Suprapubic skin (tissue), 4 donors: ENCODE measurements at regions not wholly inside any gene's neighbourhood (a gene's known extent, or its start where the extent isn't known, plus 50 kb on each side); places are given as distances from the start of the nearest gene placed in this dataset.

ENCODE experiments used
- DNase-seq, 2 donors: peaks; one replicate each; pipeline ENCODE4 v3.0.0-alpha.2; 2019; ENCODE audit warnings: low spot score in 2 of 2
- H3K27ac ChIP-seq: fragments of 200-600 bp; sonication (generic); one replicate; pipeline ENCODE4 v1.5.1; 2019
- H3K27me3 ChIP-seq: fragments of 200-600 bp; sonication (generic); one replicate; pipeline ENCODE4 v1.5.1; 2019
- H3K36me3 ChIP-seq: fragments of 200-600 bp; sonication (generic); one replicate; pipeline ENCODE4 v1.5.1; 2019
- H3K4me1 ChIP-seq: fragments of 200-600 bp; sonication (generic); one replicate; pipeline ENCODE4 v1.5.1; 2019
- H3K4me3 ChIP-seq: fragments of 200-600 bp; sonication (generic); one replicate; pipeline ENCODE4 v1.5.1; 2019; ENCODE audit warnings: mild to moderate bottlenecking
- H3K9me3 ChIP-seq: fragments of 200-600 bp; sonication (generic); one replicate; pipeline ENCODE4 v1.5.1; 2019
- EP300 ChIP-seq: sonication (generic); formaldehyde crosslinking; IDR thresholded peaks from one replicate; pipeline ENCODE4 v1.6.1; 2017; ENCODE audit warnings: antibody characterized with exemption
- POLR2A ChIP-seq, 2 donors: fragments of 450-650 bp; IDR thresholded peaks; one replicate each; pipeline ENCODE4 v1.6.1; 2017; ENCODE audit warnings: antibody characterized with exemption in 2 of 2, mild to moderate bottlenecking in 2 of 2, moderate library complexity in 2 of 2
- POLR2AphosphoS5 ChIP-seq, 3 donors: sonication (generic); formaldehyde crosslinking; IDR thresholded peaks; one replicate each; pipeline ENCODE4 v1.6.1; 2017; ENCODE audit warnings: antibody characterized with exemption in 3 of 3
- WGBS: methylation state at CpG from one replicate; pipeline ENCODE4 v1.1.5; 2018; 5-methylcytosine and 5-hydroxymethylcytosine counted together
- TF ChIP-seq, protein P1 (sequence below), 2 donors: fragments of 200-600 bp in 1 of 2; fragments of 450-650 bp in 1 of 2; sonication (generic) in 1 of 2; IDR thresholded peaks; one replicate each; pipeline ENCODE4 v1.5.1; 2016 to 2019; ENCODE audit warnings: antibody characterized with exemption in 2 of 2, mild to moderate bottlenecking in 1 of 2, moderate library complexity in 1 of 2

- Histone ChIP-seq H3K4me1 (no peaks in the 10 kb centered on the region), H3K4me3 (no peak overlapping the region), H3K27me3 (no peaks in the 10 kb centered on the region), H3K36me3 (no peaks in the 10 kb centered on the region), H3K9me3 (no peaks in the 10 kb centered on the region), H3K27ac (no peak overlapping the region)
- no peak for DNase-seq
- WGBS, result 88% methylated on average over 2 of the region's 2 CpGs
- TF ChIP-seq POLR2AphosphoS5 (IDR thresholded peaks at IDR 0.05) (no peak), EP300 (no peak), POLR2A (IDR thresholded peaks at IDR 0.05) (no peak)
- TF ChIP-seq, protein P1, sequence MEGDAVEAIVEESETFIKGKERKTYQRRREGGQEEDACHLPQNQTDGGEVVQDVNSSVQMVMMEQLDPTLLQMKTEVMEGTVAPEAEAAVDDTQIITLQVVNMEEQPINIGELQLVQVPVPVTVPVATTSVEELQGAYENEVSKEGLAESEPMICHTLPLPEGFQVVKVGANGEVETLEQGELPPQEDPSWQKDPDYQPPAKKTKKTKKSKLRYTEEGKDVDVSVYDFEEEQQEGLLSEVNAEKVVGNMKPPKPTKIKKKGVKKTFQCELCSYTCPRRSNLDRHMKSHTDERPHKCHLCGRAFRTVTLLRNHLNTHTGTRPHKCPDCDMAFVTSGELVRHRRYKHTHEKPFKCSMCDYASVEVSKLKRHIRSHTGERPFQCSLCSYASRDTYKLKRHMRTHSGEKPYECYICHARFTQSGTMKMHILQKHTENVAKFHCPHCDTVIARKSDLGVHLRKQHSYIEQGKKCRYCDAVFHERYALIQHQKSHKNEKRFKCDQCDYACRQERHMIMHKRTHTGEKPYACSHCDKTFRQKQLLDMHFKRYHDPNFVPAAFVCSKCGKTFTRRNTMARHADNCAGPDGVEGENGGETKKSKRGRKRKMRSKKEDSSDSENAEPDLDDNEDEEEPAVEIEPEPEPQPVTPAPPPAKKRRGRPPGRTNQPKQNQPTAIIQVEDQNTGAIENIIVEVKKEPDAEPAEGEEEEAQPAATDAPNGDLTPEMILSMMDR (IDR thresholded peaks at IDR 0.05), result no peak
Measured at GRCh38 chr13:31681133-31681532, 58.2 kb upstream of the RXFP2 start.

GRCh38 chr13:31684466-31684865 lies 54.9 kb upstream of the RXFP2 start:
- Histone ChIP-seq H3K9me3 (no peaks in the 10 kb centered on the region), H3K36me3 (no peaks in the 10 kb centered on the region), H3K4me1 (no peaks in the 10 kb centered on the region), H3K4me3 (no peak overlapping the region), H3K27ac (no peak overlapping the region), H3K27me3 (no peaks in the 10 kb centered on the region)
- TF ChIP-seq EP300 (no peak), POLR2AphosphoS5 (IDR thresholded peaks at IDR 0.05) (no peak), POLR2A (IDR thresholded peaks at IDR 0.05) (no peak)
- TF ChIP-seq, protein P1 (IDR thresholded peaks at IDR 0.05), result no peak
- DNase-seq, result no peak
- whole genome bisulfite sequencing, result 65% methylated on average over 2 of the region's 2 CpGs

GRCh38 chr13:31686670-31687425 lies 52.5 kb upstream of the RXFP2 start:
- TF ChIP-seq EP300 (no peak), POLR2AphosphoS5 (IDR thresholded peaks at IDR 0.05) (no peak), POLR2A (IDR thresholded peaks at IDR 0.05) (no peak)
- TF ChIP-seq, protein P1 (IDR thresholded peaks at IDR 0.05), result no peak
- WGBS, result 50% methylated on average over 4 of the region's 4 CpGs
- H3K36me3 ChIP-seq, result no peaks in the 10 kb centered on the region
- H3K27ac ChIP-seq, result no peak overlapping the region
- H3K27me3 ChIP-seq, result no peaks in the 10 kb centered on the region
- H3K4me1 ChIP-seq, result no peaks in the 10 kb centered on the region
- no peak for DNase-seq
- H3K9me3 ChIP-seq, result no peaks in the 10 kb centered on the region
- H3K4me3 ChIP-seq, result no peak overlapping the region
